GM21528 (cell line): ENCODE measurements at regions not wholly inside any gene's neighbourhood (a gene's known extent, or its start where the extent isn't known, plus 50 kb on each side); places are given as distances from the start of the nearest gene placed in this dataset.

ENCODE experiments used
- ATAC-seq: cut with Tn5 transposase; IDR thresholded peaks from one replicate; pipeline ENCODE4 v1.9.1; 2021; ENCODE audit warnings: mild to moderate bottlenecking, moderate library complexity; ENCODE audit not compliant: unreplicated experiment, low FRiP score

DNA sequence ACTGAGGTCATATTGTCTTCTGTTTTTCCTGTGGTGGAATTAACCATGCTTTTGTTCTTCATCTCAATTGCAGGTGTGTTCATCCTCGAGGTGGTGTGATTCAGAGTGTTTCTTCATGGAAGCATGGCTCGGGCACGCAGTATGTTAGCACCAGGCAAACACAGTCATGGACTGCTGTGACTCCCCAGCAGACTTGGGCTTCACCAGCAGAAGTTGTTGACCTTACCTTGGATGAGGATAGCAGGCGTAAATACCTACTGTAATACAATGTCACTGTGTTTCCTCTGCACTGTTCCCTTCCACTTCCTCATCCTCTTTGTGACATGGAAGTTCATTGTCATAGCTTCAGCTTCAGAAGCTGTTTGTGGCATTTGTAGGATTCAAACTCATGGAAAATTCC is 158.7 kb downstream of the HAUS1 start:
- no peak for ATAC-seq

DNA sequence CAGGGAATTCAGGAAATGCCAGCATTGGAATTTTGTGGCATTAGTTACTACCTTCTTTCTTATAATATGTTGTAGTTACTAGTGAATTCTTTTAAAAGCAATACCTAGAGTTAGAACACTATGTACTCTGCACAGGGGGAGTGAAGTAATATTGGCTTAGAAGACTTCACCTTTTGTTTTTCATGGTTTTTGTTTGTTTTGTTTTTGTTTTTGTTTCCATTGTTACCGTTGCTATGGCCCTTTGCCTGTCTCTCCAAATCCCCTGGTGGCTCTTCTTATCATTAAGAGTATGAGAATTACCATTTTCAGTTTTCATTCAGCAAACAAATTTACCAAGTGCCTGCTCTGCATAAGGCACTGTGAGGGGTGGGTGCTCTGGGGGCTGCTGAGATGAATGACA is 160.1 kb downstream of the HAUS1 start:
- ATAC-seq: no peak

DNA sequence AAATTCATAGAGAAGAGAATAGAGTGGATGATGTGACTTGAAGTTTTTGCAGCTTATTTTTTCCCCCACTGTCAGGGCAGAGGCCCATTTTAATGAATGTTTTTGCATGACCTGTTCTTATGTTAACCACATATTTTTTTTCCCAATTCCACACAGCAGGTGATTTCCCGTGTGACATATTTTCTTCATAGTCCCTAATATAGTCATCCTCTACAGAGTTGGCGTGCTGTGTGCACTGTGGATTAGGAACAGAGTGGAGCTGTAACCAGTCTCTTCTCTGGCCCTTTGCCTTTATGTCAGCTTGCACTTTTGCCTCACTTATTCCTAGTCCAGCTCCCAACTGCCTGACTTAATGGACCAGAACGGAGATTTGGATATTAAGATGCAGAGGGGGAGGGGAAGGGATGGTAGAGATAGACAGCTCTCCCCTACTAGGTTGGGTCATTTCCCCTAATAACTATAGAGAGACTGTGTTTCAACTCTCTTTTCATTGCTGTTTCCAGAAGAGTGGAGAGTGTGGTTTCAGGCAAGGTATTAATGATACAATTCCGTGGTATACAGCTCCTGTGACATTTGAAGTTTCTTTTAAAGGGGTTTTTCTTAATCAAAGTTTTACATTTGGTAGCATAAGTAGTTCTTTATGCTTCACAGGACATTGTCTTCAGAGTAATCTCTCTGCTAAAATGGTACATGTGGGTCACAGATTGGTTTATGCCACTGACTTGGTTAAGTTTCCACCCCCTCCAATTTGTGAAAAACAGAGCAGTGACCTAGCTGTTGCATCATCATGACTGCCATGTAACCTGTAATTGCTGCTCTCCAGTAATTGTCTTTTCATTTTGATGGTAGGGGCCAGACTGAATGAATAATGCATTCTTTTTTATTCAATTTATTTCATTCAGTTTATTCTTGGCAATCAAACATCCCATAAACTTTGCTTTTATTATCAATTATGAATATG is 161.3 kb downstream of the HAUS1 start:
- ATAC-seq: no peak

DNA sequence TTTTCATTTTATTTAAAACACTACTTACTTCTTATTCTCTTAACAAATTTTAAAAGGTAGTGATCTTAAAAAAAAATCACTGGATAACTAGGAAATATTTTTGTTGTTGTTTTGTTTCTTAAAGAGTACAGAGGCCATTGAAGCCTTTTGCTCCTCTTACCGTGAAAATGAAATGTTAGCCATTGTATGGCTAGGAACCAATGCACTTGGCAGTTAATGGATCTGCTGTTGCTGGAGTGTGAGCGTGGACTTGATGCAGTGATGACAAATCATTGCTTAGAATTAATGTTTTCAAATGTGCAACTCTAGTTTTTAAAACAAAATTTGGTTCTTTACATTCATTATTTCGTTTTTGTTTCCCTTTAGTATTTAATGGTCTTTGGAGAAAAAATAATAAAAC is 162.3 kb downstream of the HAUS1 start:
- no peak for ATAC-seq

DNA sequence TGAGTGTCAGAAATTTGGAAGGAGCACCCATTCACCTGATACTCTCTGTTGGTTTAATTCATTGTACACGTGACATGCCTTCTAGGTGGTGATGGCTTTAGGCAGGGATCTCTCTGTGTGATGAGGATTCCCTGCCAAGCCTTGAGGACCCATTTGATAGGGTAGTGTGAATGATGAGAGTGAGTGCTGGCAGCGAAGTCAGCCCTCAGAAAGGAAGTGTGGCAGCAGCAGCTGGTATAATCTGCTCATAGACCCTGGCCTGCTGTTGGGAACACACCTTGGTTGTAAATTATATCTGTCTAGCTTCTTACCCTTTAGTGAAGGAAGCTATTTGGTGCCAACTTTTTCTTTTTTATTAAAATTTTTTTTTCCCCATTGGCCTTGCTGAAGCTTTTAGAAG is 164.5 kb downstream of the HAUS1 start:
- no peak for ATAC-seq

DNA sequence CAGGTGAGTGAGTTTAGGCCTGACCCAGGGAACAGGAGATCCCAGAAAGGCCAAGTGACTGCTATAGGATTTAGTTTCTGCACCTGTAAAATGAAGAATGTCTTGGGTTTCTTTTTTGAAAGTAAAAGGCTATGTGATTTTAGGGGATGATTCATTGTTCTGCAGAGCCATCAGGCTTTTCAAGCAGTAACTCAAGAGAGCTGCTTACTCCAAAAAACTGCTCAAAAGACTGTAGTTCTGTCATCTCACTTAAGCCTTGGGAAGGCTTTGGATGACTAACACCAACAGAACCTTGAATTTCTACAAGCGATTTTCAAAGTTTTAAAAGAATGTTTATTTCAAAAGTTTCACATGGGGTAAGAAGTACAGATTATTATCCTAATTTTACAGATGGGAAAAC is 165.1 kb downstream of the HAUS1 start:
- no peak for ATAC-seq

DNA sequence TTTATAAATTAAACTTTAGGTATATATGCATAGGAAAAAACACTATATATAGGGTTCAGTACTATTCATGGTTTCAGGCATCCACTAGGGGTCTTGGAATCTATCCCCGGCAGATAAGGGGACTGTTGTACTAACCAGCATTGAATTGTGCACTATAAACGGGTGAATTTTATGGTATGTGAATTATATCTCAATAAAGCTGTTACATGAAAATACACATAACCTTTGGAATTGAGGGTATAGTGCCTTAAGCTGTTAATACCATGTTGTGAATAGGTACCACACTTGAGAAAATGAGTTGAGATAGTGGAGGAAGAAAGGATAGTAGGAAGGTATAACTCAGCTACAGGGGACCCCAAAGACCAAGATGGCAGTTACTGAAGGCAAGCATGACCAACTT is 167.3 kb downstream of the HAUS1 start:
- ATAC-seq: no peak

DNA sequence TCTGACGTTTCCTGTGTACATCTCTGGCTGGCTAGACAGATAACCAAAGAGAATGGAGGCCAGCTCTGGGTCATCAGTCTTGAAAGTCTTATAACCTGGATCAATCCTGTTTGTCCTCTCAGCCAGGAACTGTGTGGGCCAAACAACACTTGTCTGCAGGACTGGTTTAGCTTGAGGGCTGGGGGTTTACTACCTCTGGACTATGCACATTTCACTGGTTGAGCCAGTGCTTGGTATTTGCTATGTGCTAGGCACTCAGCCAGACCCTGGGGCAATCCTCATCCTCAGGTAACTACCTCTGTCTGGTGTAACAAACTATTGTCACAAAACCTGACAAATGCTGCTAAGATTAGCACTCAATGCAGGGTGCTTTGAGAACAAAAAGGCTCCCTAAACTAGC is 169.7 kb downstream of the HAUS1 start:
- ATAC-seq: no peak

DNA sequence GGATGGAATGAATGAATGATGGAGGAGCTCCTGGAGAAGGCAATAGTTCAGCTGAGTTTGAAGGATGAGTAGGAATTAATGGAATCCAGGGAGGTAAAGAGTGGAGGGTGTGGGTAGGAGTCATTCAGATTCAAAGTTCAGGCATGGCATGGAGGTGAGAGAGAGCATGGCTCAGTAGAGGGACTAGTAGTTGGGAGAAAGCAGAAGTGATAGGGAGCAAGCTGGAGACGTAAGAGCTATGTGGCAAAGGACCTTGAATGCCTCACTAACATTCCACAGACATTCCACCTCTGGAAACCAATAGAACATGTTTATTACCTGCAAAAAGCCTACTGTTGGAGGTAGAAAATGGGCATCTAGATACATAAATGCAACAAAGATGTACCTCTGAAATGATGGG is 170.1 kb downstream of the HAUS1 start:
- ATAC-seq: no peak

DNA sequence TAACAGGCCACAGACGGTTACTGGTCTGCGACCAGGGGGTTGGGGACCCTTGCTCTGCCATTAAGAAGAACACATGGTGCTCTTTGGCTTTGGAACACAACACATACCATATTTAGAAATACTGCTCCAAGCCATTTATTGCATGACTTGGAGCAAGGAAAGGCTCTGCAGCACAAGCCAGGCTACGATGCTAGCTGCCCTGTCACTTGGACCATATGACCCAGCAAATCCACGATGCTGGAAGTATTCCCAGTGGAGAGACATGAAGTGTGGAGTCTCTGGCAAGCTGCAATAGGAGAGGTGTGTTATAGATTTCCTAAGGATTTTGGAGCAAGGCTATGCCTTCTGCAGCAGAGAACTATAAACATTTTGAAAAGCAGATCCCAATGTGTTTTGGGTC is 171.2 kb downstream of the HAUS1 start:
- ATAC-seq: no peak

DNA sequence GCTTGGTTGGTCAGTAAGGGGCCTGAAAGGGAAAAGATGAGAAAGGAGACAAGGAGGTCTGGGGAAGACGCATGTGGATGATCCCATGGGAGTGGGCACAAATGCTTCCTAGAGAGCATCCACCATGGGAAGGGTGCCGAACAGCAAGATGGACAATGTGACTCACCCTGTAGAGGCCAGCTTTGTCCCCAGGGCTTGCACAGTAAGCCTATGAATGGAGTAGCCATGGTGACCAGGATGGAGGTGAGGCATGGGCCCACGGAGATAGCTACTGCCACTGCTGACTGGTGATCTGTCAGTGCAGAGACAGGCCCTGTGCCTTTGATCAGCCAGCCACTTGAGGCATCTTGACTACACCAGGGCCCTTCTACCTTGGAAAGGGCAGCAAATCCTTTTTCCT is 172.6 kb downstream of the HAUS1 start:
- ATAC-seq: no peak

DNA sequence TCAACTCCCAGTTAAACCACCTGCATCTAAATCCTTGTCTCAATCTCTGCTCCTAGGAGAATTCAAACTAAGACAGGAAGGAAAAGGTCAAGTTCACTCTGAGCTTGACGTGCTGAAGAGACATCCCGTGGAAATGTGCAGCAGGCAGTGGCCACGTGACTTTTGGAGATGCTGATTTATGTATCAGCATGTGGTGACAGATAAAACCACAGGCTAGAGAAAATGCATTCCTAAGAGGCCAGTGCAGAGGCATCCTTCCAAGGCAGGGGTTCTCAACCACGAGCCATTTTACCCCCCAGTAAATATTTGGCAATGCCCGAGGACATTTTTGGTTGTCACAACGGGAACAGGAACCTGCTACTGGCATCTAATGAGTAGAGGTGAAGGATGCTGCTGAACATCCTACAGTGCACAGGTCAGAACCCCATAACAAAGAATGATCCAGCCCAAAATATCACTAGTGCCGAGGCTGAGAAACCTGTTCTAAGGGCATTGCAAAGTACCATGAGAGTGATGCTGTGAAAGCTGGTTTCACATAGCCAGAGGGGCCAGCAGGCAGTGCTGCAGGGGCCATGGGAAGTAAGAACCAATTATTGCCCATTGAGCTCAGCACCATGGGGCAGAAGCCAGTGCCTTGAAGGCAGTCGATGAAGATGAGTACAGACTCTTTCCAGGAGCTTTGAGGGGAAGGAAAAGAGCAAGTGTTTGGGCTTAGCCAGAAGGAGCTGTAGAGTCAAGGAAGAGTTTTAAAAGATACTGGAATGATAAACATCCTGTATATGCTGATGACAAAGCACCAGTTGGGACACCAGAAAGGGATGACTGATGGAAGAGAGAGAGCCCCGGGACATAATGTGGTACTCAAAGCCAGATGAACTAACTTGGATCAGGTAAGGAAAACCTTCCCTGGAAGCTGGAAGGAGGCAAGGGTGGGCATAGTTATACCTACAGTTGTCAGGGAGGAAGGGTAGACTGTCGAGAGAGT is 174.6 kb downstream of the HAUS1 start:
- ATAC-seq: no peak

DNA sequence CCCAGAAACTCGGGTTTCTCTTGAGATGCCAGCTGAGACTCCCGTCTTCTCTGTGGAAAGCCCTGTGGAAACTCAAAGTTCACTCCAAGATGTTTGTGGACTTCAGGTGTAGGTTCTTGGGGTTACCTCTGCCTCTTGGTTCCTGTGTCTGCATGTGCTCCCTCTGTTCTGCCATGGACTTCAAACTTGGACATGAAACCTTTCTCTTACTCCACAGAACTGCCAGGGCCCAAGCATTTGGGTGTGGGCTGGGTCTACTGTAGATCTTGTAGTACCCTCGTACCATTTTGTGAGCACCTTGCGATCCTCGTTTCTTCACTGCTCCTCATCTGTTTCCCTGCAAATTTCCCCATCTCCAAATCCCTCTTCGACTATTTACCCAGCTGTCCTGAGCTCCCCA is 175.5 kb downstream of the HAUS1 start:
- ATAC-seq: no peak

DNA sequence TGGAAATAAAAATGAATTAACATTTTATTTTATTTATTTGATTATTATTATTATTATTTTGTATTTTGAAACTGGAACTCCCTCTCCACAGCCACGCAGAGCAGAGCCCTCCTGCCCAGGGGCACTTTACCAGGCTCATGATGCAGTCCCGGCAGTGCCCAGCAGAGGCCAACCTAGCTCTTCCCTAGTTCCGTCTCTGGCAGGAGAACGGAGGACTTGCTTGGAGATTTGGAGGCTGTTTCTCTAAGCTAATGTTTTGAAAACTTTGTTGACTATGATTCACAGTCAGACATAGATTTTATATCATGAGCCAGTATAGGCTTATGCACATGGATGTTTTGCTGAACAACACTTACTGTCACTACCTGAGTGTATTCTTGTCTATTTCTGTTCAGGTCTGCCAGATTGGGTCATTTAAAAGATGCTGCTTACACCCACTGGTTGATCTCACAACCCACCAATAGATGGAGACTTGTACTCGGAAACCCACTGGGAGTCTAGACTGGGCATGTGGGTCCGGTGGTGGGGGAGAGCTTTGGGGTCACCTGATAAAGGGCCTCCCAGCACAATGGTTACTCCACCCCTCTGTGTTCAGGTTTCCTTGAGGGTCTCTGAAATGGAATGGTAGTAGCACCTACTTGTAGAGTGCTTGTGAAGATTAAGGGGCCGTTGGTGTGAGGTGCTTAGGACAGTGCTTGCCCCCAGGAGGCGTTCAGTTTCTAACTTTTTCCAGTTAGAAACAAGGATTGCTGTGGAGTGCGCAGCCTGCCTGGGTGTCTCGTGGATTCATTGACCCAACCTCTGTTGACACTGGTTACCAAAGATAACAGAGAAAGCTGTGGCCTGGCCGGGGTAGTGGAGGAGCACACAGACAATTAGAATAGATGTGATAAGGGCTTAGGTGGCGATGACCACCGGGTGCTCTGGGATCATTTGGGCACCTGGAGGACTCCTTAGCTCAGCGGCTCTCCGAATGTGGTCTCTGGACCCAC is 177.3 kb downstream of the HAUS1 start:
- ATAC-seq: peak; percentile 79

DNA sequence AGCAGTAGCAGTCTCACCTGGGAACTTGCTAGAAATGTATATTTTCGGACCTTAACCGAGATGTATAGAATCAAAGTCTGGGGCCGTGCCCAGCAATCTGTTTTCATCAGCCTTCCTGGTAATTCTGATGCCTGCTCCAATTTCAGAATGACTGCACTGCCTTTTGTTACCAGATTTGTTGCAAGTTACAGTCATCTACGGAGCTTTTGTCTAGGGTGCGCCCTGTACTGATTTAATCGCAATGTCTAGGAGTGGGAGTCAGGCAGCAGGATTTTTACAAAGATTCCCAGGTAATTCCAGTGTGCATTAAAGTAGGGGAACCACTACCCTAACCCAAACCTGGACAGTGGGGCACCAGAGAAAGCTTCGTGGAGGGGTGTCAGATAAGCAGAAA is 178.0 kb downstream of the HAUS1 start:
- ATAC-seq: no peak

DNA sequence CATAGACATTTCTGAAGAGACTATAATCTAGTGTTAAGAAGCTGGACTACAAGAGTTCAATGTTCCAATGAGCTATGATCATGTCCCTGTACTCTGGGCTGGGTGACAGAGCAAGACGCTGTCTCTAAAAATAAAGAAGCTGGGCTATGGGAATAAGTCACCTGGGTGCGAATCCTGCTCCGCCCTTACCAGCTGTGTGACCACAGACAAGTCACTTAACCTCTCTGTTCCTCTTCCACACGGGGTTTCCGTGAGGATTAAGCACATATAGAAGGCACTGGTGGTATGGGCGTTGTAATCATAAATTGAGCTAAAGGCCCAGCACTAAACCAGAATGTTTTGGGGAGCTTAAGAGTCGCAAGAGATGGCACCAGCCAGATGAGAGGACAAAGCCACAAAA is 178.5 kb downstream of the HAUS1 start:
- no peak for ATAC-seq

DNA sequence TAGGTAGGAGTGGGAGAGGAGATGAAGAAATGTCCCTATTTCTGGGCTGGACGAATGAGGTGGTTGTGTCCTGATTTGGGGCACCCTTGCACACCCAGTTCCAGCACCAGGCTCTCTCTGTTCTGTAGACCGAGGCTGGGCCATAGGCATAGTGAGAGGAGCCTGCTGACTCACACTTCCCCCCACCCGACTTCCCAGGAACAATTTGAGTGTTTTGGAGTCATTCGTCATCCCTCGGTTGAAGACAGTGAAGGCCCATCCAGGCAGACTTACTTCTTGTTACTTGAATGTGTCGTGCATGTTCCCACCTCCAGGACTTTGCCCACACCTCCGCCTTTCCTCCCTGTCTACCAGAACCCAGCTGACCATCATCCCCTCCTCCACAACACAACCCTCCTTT is 179.1 kb downstream of the HAUS1 start:
- no peak for ATAC-seq

DNA sequence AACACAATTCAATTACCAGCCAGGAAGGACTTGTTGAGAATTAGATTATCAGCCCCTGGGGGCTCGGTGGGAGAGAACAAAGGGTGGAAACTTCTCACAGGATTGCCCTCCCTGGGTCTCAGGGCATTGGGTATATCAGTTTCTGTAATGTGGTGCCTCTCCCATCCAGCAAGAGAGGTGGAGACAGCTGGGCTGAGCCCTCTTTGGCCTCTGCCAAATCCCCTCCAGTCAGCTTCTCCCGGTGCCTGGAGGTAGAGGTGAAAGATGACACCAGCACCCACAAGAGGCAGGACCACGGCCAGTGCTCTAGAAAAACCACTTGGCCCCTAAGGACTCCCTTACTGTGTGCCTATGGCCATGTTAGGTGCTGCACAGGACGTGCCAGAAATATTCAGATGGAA is 179.7 kb downstream of the HAUS1 start:
- ATAC-seq: no peak

DNA sequence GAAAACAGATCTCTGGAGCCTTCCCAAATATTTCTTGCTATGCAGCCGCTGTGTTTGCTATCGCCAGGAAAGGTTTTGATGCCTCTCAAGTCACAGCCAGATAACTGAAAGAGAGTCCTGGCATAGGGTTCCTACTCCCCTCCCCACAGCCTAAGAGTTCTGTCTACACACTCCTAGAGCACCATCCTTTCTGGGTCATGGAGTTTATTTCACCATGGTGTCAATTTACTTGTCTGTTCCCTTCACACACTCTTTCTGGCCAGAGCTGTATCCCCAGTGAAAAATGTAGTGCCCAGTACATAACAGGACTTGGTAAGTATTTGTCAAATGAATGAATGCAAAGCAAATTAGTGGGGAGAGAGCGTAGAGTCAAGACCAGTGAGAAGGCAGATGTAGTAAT is 185.3 kb downstream of the HAUS1 start:
- no peak for ATAC-seq

DNA sequence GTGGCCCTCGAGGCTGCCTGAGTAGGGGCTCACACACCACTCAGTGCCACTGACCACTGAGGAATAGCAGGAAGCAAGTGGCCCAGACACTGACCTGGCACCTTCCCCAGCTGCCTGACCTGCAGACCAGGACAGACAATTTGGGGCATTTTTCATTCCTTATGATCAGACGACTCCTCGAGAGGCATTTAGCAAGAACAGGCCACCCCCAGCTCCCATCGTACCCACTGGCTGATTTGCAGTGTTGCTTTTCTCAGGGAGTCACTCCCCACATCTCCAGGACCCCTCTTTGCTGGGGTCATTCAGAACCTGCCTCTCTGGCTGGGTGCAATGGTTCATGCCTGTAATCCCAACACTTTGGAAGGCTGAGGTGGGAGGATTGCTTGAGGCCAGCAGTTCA is 185.7 kb downstream of the HAUS1 start:
- ATAC-seq: no peak
